ENCODE measurements at regions not wholly inside any gene's neighbourhood (a gene's known extent, or its start where the extent isn't known, plus 50 kb on each side); places are given as distances from the start of the nearest gene placed in this dataset.

DNA sequence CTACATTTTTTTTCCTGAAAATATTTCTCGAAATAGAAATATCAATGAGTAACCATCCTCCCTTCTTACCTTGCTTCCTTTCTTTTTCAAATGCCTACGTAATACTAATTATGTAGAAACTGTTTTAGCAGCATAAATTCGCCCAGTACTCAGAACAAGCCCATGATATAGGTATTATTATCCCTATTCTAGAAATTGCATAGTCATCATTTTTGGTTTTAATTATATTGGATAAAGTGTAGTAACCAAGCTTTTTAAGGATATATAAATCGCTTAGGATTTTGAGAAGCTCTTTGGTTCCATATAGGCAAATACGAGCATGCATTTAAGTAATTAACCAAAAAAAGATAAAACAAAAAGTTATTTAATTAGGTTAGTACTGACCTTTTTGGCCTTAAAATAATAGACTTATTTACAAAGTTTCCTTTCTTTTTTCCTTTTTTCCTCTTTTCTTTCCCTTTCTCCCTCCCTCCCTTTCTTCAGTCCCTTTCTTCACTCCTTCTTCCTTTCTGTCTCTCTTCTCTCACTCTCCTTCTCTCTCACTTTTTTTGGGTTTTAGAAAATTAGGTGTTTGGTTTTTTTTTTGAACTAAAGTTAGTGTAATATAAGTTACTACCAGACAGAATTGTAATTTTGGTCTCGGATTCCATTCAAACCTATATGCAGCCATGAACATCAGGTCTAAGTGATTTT is 457.7 kb downstream of the RFPL4B start:
- ChIA-PET POLR2A (no interaction called here), CTCF (no interaction called here)
- DNase-seq (ENCODE audit: low read depth, low spot score), result no peak
- no peak overlapping the region for H3K4me3 ChIP-seq (ENCODE audit: low read depth, low read length)
- TF ChIP-seq, protein P1, sequence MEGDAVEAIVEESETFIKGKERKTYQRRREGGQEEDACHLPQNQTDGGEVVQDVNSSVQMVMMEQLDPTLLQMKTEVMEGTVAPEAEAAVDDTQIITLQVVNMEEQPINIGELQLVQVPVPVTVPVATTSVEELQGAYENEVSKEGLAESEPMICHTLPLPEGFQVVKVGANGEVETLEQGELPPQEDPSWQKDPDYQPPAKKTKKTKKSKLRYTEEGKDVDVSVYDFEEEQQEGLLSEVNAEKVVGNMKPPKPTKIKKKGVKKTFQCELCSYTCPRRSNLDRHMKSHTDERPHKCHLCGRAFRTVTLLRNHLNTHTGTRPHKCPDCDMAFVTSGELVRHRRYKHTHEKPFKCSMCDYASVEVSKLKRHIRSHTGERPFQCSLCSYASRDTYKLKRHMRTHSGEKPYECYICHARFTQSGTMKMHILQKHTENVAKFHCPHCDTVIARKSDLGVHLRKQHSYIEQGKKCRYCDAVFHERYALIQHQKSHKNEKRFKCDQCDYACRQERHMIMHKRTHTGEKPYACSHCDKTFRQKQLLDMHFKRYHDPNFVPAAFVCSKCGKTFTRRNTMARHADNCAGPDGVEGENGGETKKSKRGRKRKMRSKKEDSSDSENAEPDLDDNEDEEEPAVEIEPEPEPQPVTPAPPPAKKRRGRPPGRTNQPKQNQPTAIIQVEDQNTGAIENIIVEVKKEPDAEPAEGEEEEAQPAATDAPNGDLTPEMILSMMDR (IDR thresholded peaks at IDR 0.05; ENCODE audit: insufficient read depth, low read length, missing control alignments), result no peak

DNA sequence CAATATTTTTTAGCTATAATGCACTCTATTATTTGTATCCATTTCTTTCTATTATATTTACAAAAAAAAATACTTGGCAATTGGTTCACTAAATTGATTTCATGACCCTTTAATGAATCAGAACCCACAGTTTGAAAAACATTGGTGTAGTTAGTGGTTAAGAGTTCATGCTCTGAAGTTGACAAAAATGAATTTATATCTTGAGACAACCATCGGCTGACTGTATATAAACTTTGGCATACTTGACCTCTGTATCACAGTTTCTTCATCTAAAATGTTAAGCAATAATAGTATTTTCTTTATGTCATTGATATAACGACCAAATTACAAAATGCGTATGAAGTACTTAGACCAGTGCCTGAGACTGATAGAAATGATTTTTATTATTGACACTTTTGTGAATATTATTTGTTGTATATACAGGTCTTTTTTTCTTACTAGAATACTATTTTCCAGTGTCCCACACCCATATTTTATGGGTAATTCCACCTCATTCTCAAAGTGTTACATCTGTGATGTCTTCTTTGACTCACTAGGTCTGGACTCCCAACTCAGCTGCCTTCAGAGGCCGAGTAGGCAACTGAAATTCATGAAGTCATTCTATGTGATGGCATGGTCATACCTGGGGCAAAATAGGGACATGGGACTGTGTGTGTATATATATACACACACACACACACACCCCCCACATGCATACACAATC is 459.2 kb downstream of the RFPL4B start:
- peak; percentile 19 for DNase-seq (ENCODE audit: low read depth, low spot score)
- TF ChIP-seq, protein P1 (IDR thresholded peaks at IDR 0.05; ENCODE audit: insufficient read depth, low read length, missing control alignments), result no peak
- ChIA-PET CTCF (no interaction called here), POLR2A (no interaction called here)
- H3K4me3 ChIP-seq (ENCODE audit: low read depth, low read length), result no peak overlapping the region

DNA sequence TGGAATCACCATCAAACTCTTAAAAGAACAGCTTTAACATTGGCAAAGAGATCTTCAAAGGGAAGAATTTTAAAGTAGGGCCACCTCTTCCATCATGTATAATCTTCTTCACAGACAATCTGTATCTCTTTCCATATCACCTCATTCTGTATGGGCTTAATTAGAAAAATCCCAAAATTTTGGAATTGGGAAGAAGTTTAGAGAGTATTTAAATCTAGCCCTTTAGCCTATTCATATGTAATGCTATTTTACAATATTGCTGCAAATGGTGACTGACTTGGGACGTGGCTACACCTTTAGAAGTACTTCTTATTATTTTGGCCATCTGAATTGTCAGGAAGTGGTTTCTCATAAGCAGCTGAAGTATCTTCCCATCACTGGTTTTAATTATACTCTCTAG is 474.3 kb downstream of the RFPL4B start:
- ChIA-PET POLR2A (no interaction called here), CTCF (no interaction called here)
- DNase-seq (ENCODE audit: low read depth, low spot score), result no peak
- H3K4me3 ChIP-seq (ENCODE audit: low read depth, low read length), result no peak overlapping the region
- TF ChIP-seq, protein P1 (IDR thresholded peaks at IDR 0.05; ENCODE audit: insufficient read depth, low read length, missing control alignments), result no peak

DNA sequence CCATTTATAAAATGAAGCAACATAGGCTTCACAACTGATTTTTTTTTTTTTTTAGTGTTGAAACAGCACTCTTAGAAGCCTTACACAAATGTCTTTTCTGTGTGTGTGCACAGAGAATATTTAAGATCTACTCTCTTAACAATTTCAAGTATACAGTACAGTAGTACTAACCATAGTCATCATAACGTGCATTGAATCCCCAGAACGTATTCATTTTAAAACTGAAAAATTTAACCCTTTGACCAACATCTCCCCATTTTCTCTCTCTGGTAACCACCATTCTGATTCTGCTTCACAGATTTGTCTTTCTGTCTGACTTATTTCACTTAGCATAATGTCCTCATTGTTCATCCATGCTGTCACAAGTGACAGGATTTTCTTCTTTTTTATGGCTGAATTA is 475.6 kb downstream of the RFPL4B start:
- no peak overlapping the region for H3K4me3 ChIP-seq (ENCODE audit: low read depth, low read length)
- POLR2A ChIA-PET, result no interaction called here
- CTCF ChIA-PET, result no interaction called here
- no peak for DNase-seq (ENCODE audit: low read depth, low spot score)
- TF ChIP-seq, protein P1 (IDR thresholded peaks at IDR 0.05; ENCODE audit: insufficient read depth, low read length, missing control alignments), result no peak

DNA sequence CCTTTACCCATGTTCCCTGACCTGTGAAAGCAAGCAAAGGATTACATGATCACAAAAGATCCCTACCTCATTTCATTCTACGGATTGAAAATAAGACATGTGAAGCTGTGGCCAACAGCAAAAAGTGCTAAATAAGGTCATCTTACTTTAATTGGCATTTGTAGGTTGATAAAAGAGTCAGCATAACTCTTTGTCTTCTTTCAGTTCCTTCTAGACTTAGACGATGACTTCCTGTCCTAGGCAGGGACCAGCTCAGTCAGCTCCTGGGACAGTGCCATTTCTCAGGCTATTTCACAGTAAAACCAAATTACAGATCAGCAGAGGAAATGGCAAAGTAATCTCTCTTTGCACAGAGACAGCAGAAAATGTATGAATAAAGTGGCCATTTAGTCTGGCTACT is 480.7 kb downstream of the RFPL4B start:
- CTCF ChIA-PET, result no interaction called here
- POLR2A ChIA-PET, result no interaction called here

DNA sequence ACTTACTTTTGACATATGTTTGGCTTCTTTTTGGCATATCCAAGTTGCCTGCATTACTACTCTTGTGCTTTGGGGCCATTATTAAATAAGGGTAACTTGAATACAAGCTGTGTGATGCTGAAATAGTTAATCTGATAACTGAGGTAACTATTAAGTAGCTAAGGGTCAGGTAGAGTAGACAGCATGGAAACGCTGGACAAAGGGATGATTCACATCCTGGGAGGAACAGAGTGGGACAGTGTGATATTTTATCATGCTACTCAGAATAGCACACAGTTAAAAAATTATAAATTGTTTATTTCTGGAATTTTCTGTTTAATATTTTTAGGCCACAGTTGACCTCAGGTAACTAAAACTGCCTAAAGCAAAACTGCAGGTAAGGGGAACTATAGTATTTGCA is 483.9 kb downstream of the RFPL4B start:
- TF ChIP-seq, protein P1 (IDR thresholded peaks at IDR 0.05; ENCODE audit: insufficient read depth, low read length, missing control alignments), result no peak
- no peak overlapping the region for H3K4me3 ChIP-seq (ENCODE audit: low read depth, low read length)
- no peak for DNase-seq (ENCODE audit: low read depth, low spot score)
- CTCF ChIA-PET, result no interaction called here
- POLR2A ChIA-PET, result no interaction called here

More for the DNA sequence above, 480.7 kb downstream of the RFPL4B start:
- DNase-seq (ENCODE audit: low read depth, low spot score), result no peak
- TF ChIP-seq, protein P1 (IDR thresholded peaks at IDR 0.05; ENCODE audit: insufficient read depth, low read length, missing control alignments), result no peak
- no peak overlapping the region for H3K4me3 ChIP-seq (ENCODE audit: low read depth, low read length)
